Ovary (tissue), 7 donors: ENCODE measurements at regions not wholly inside any gene's neighbourhood (a gene's known extent, or its start where the extent isn't known, plus 50 kb on each side); places are given as distances from the start of the nearest gene placed in this dataset.
A peak's percentile ranks its signal among the peaks of the same experiment; 100 is the strongest.

Experiments used
- DNase-seq, 5 donors: peaks; one replicate each; pipeline ENCODE4 v3.0.0-alpha.2; 2019 to 2020
- H3K27ac ChIP-seq, 2 donors: fragments of 200-600 bp; one replicate each; pipeline versions ENCODE4 v1.5.1 to v1.8.0; 2019 to 2022
- H3K27me3 ChIP-seq: fragments of 200-600 bp; one replicate; pipeline ENCODE4 v1.8.0; 2022
- H3K36me3 ChIP-seq: fragments of 200-600 bp; sonication (generic); one replicate; pipeline ENCODE4 v1.5.1; 2019
- H3K4me1 ChIP-seq: one replicate; pipeline ENCODE4 v1.8.1; 2013; ENCODE audit warnings: mild to moderate bottlenecking, moderate library complexity; ENCODE audit not compliant: insufficient read depth
- H3K4me3 ChIP-seq: fragments of 200-600 bp; sonication (generic); one replicate; pipeline ENCODE4 v1.5.1; 2017
- H3K9me3 ChIP-seq, 2 donors: fragments of 200-600 bp in 1 of 2; sonication (generic) in 1 of 2; one replicate each; pipeline versions ENCODE4 v1.5.1 to v1.8.1; 2013 to 2019; ENCODE audit warnings: mild to moderate bottlenecking in 1 of 2, moderate library complexity in 1 of 2
- EP300 ChIP-seq: sonication (generic); formaldehyde crosslinking; IDR thresholded peaks from one replicate; pipeline ENCODE4 v1.6.1; 2017; ENCODE audit warnings: antibody characterized with exemption
- POLR2A ChIP-seq: fragments of 450-650 bp; IDR thresholded peaks from one replicate; pipeline ENCODE4 v1.6.1; 2017; ENCODE audit warnings: antibody characterized with exemption, mild to moderate bottlenecking, moderate library complexity
- WGBS, 3 donors: extraction: QIAGEN DNeasy Blood & Tissue Kit in 1 of 3; methylation state at CpG; one replicate each; pipeline versions ENCODE4 v1.1.5 to v1.1.7; 2013 to 2017; 5-methylcytosine and 5-hydroxymethylcytosine counted together
- intact Hi-C, 4 donors: fragments of 100-400 bp; cut with DNase I; formaldehyde crosslinking; loops; one replicate each; pipeline versions ENCODE4 v1.11.0 to v1.15.1; 2022 to 2023
- TF ChIP-seq, protein P1 (sequence below), 3 donors: fragments of 450-650 bp in 2 of 3; fragments of 200-600 bp in 1 of 3; IDR thresholded peaks; one replicate each; pipeline versions ENCODE4 v1.5.1 to v1.8.0; 2016 to 2022; ENCODE audit warnings: antibody characterized with exemption in 3 of 3, mild to moderate bottlenecking in 1 of 3
- donor health status: DM: no; HTN: no; CAD: no; lungs with moderate emphysema.
- donor health status: DM: no; HTN: no; CAD: no.
- donor health status: Bipolar disorder and iron deficiency.
- donor health status: DM: no; HTN: no; CAD: no.
- donor health status: DM: yes; HTN: yes; CAD: no.

DNA sequence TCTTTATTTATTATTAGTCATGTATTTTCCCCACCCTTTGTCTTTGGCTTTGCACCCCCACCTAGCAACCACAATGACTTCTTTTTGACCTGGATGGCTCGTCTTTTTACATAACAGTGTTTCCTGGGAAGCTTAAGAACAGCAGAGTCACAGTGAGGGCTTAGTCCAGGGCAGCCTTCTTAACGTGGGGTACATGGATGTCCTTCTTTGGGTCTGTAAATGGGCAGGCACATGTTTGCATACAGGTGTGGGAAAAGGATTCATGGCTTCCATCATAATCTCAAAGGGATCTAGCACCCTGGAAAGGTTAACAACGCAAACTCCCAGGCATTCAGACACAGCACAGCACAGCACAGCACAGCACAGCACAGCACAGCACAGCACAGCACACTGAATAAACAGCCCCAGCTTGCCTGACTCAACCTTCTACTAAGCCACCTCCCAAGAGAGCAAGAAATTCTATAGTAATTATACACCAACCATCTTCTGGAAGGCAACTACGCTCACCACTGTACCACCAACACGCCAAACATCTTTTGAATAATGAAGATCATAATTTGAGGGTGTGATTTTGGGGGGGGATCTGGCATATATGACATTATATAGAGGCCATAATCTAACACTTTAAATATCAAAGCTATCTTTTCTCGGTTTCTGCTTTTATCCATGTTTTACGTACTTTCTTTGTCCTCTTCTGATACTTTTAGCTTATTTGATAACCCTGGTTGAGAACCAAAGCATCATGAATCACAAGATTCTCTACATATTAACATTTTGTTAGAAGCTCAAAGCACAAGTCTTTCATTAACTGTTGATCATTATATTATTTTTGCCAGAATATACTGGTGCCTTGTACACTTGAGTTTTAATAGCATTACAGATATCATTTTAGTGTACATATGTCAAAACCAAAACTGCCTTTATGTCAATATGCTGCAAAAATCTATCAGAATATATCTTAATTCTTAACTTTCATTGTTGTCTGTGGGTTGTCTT lies 177.2 kb upstream of the KLF14 start:
- no peaks in the 10 kb centered on the region for H3K27me3 ChIP-seq
- peak overlapping the region in 1 of 2 donors; percentile 76 for H3K27ac ChIP-seq
- 48 to 54% (median 53%) methylated on average over 7 of the region's 7 CpGs for WGBS, 3 donors
- peaks cover 27% of the 10 kb centered on the region for H3K4me1 ChIP-seq
- H3K4me3 ChIP-seq = peak overlapping the region; percentile 36
- no peaks in the 10 kb centered on the region for H3K36me3 ChIP-seq
- TF ChIP-seq, protein P1, sequence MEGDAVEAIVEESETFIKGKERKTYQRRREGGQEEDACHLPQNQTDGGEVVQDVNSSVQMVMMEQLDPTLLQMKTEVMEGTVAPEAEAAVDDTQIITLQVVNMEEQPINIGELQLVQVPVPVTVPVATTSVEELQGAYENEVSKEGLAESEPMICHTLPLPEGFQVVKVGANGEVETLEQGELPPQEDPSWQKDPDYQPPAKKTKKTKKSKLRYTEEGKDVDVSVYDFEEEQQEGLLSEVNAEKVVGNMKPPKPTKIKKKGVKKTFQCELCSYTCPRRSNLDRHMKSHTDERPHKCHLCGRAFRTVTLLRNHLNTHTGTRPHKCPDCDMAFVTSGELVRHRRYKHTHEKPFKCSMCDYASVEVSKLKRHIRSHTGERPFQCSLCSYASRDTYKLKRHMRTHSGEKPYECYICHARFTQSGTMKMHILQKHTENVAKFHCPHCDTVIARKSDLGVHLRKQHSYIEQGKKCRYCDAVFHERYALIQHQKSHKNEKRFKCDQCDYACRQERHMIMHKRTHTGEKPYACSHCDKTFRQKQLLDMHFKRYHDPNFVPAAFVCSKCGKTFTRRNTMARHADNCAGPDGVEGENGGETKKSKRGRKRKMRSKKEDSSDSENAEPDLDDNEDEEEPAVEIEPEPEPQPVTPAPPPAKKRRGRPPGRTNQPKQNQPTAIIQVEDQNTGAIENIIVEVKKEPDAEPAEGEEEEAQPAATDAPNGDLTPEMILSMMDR (IDR thresholded peaks at IDR 0.05) = no peak
- TF ChIP-seq POLR2A (no peak), EP300 (no peak)
- intact Hi-C loops = no loop called here
- no peak for DNase-seq
- H3K9me3 ChIP-seq = no peaks in the 10 kb centered on the region

DNA sequence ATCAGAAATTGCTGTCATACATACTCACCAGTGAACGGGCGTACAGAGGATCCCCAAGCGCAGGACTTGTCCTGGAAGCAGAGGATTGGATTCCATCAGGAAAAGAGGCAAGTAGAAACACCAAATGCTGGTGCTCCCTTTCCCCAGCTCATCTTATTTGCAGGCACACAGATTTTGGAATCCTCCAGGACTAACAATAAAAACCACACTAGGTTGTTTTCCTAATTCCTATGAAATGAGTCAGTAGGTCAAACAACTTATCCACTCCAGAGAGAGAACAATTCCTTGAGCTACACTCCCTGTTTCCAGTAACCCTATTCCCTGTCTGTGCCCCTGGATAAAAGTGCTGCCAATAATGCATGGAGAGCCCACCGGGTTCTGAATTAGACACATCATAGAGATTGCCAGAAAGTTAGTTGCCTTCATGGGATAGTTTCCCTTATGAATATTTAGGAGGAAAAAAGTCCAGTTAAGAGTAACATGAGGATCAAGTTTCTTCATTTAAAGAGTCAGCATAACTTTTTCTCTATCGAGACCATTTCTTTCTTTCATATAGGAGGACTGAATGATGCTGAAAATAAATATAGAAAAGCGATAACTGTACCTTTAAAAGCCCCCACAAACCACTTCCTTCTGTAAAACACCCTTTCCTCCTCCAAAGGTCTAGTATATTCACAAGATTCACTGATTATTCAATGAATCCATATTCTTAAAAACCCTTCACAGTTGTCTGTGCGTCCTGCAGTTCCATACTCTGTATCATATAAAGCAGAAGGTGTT lies 178.3 kb upstream of the KLF14 start:
- intact Hi-C loops = no loop called here
- Histone ChIP-seq H3K4me1 (peaks cover 34% of the 10 kb centered on the region), H3K27ac (peak overlapping the region; percentile 23 to 76), H3K4me3 (peak overlapping the region; percentile 36), H3K27me3 (no peaks in the 10 kb centered on the region), H3K9me3 (no peaks in the 10 kb centered on the region), H3K36me3 (no peaks in the 10 kb centered on the region)
- WGBS, 3 donors = 8 to 13% (median 10%) methylated on average over 7 of the region's 7 CpGs
- peak in 1 of 5 donors; percentile 14 for DNase-seq
- TF ChIP-seq POLR2A (no peak), EP300 (no peak)
- TF ChIP-seq, protein P1 (IDR thresholded peaks at IDR 0.05) = no peak

DNA sequence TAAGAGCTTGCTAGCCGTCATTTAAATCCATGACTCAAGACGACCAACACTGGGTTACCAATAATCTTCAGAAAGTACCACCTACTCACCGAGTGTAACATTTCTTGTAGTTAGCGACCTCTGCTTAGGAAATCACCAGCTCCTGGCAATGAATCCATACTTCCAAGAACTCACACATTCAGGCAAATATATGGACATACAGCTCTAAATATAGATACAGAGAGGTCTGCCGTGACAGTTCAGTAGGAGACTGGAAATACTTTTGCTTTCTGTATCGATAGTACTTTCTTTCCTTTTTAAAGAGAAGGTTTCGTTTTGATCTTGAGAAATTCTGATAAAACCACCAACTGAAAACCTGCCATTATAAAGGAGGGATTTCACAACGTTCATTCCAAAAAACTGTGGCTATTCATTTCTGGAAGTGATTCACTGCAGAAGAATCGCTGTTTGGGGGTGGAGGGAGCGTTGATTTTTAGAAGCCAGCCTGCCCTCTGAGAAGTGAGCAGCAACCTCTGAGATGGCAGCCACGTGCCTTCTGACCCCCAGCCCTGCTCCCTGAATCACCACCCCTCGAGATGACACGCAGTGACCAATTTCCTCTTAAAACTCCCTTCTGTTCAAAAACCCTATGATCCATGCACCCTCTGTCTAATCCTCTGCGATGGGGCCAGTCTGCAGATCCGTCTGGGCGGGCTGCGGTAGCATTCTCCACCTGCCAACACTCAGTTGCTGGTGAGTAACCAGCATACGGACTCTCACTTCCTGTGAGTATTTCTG lies 179.0 kb upstream of the KLF14 start:
- no peaks in the 10 kb centered on the region for H3K9me3 ChIP-seq
- H3K36me3 ChIP-seq = no peaks in the 10 kb centered on the region
- 0 to 4% (median 2%) methylated on average over 18 of the region's 18 CpGs for WGBS, 3 donors
- peak overlapping the region; percentile 36 for H3K4me3 ChIP-seq
- H3K4me1 ChIP-seq = peaks cover 34% of the 10 kb centered on the region
- TF ChIP-seq, protein P1 (IDR thresholded peaks at IDR 0.05) = no peak
- peak; percentile 31 for TF ChIP-seq EP300
- no peak for TF ChIP-seq POLR2A
- DNase-seq = peak; percentile 59 to 74 (median 66)
- peak overlapping the region; percentile 23 to 76 for H3K27ac ChIP-seq
- no peaks in the 10 kb centered on the region for H3K27me3 ChIP-seq
- intact Hi-C loops = no loop called here
